Keratinocyte (primary cell): ENCODE measurements at regions not wholly inside any gene's neighbourhood (a gene's known extent, or its start where the extent isn't known, plus 50 kb on each side); places are given as distances from the start of the nearest gene placed in this dataset.

ENCODE experiments used
- DNase-seq: peaks from one replicate; pipeline ENCODE4 v3.0.0-alpha.2; 2011; ENCODE audit warnings: low read depth, missing footprints, low spot score
- FAIRE-seq: peaks from 2 replicates; lab custom pipeline; 2011; peaks lifted over from hg19 to GRCh38; lab: Jason Lieb, UNC
- H2AFZ ChIP-seq: 2 replicates; pipeline ENCODE4 v1.6.0; 2012; ENCODE audit warnings: low read length, control low read depth, inconsistent platforms; ENCODE audit not compliant: control insufficient read depth
- H3K27ac ChIP-seq: 2 replicates; pipeline ENCODE4 v1.5.1; 2011; ENCODE audit warnings: low read length; ENCODE audit not compliant: control insufficient read depth, insufficient read depth
- H3K27me3 ChIP-seq: 3 replicates; pipeline ENCODE4 v1.6.0; 2011; ENCODE audit warnings: low read length; ENCODE audit not compliant: control insufficient read depth, insufficient read depth; ENCODE audit errors: extremely low read depth
- H3K36me3 ChIP-seq, 2 experiments: 2 replicates in 1 of 2; 3 replicates in 1 of 2; pipeline ENCODE4 v1.5.1; 2011; ENCODE audit warnings: low read length in 2 of 2, mild to moderate bottlenecking in 1 of 2; ENCODE audit not compliant: control insufficient read depth in 2 of 2, insufficient read depth in 2 of 2; ENCODE audit errors: extremely low read depth in 1 of 2
- H3K4me1 ChIP-seq: 3 replicates; pipeline ENCODE4 v1.5.1; 2011; ENCODE audit warnings: low read length; ENCODE audit not compliant: control insufficient read depth, insufficient read depth; ENCODE audit errors: extremely low read depth
- H3K4me2 ChIP-seq: 3 replicates; pipeline ENCODE4 v1.6.0; 2011; ENCODE audit warnings: low read depth, low read length; ENCODE audit not compliant: control insufficient read depth, insufficient read depth; ENCODE audit errors: extremely low read depth
- H3K4me3 ChIP-seq, 3 experiments: fragments of 200-600 bp in 1 of 3; sonication (generic) in 1 of 3; 2 replicates in 2 of 3; 3 replicates in 1 of 3; pipeline ENCODE4 v1.5.1; 2011 to 2016; ENCODE audit warnings: low read length in 3 of 3, mild to moderate bottlenecking in 3 of 3, control low read depth in 2 of 3, inconsistent platforms in 1 of 3, low read depth in 1 of 3, mixed read lengths in 1 of 3, mixed run types in 1 of 3, moderate library complexity in 1 of 3; ENCODE audit not compliant: control insufficient read depth in 2 of 3, insufficient read depth in 2 of 3; ENCODE audit errors: extremely low read depth in 1 of 3
- H3K79me2 ChIP-seq: 2 replicates; pipeline ENCODE4 v1.6.0; 2012; ENCODE audit warnings: low read length; ENCODE audit not compliant: control insufficient read depth, insufficient read depth
- H3K9ac ChIP-seq: 3 replicates; pipeline ENCODE4 v1.6.0; 2011; ENCODE audit warnings: low read length; ENCODE audit not compliant: control insufficient read depth, insufficient read depth; ENCODE audit errors: extremely low read depth
- H3K9me1 ChIP-seq: 3 replicates; pipeline ENCODE4 v1.6.0; 2011; ENCODE audit warnings: low read length; ENCODE audit not compliant: control insufficient read depth, insufficient read depth; ENCODE audit errors: extremely low read depth
- H3K9me3 ChIP-seq: 2 replicates; pipeline ENCODE4 v1.5.1; 2012; ENCODE audit warnings: low read depth, low read length; ENCODE audit not compliant: control insufficient read depth
- H4K20me1 ChIP-seq: 3 replicates; pipeline ENCODE4 v1.6.0; 2011; ENCODE audit warnings: low read length; ENCODE audit not compliant: control insufficient read depth, insufficient read depth; ENCODE audit errors: extremely low read depth
- CTCF ChIP-seq, 3 experiments: IDR thresholded peaks in 1 of 3; conservative IDR thresholded peaks in 1 of 3; optimal IDR thresholded peaks in 1 of 3; 2 replicates in 2 of 3; 3 replicates in 1 of 3; pipeline versions ENCODE3 to v1.5.1; 2011; ENCODE audit warnings: low read length in 3 of 3, mild to moderate bottlenecking in 3 of 3, moderate library complexity in 2 of 3, control low read depth in 1 of 3, inconsistent platforms in 1 of 3; ENCODE audit not compliant: insufficient read depth in 2 of 3; ENCODE audit errors: extremely low read depth in 1 of 3
- EZH2 ChIP-seq: IDR thresholded peaks from one replicate; pipeline ENCODE4 v1.6.1; 2012; ENCODE audit warnings: inconsistent platforms, mild to moderate bottlenecking, low read length, moderate library complexity
- dilution Hi-C: fragments of 300-500 bp; cut with MboI; formaldehyde crosslinking; loops from one replicate; pipeline ENCODE4 v1.7.0; 2020; ENCODE audit warnings: low sequenced_read_pairs; ENCODE audit not compliant: extremely low pct_ligation_motif_present

GRCh38 chr18:41660654-41661053, 294.4 kb upstream of the PIK3C3 start:
- dilution Hi-C loops, result no loop called here
- DNase-seq, result no peak

GRCh38 chr18:41659438-41660130, 295.4 kb upstream of the PIK3C3 start:
- Histone ChIP-seq H3K9me1 (no peaks in the 10 kb centered on the region), H3K4me2 (no peak overlapping the region)
- dilution Hi-C loops, result no loop called here

More at GRCh38 chr18:41660654-41661053, 294.4 kb upstream of the PIK3C3 start:
- Histone ChIP-seq H3K9me3 (no peaks in the 10 kb centered on the region), H3K4me2 (no peak overlapping the region), H4K20me1 (no peaks in the 10 kb centered on the region), H3K36me3 (no peaks in the 10 kb centered on the region), H3K27me3 (no peaks in the 10 kb centered on the region), H3K9me1 (no peaks in the 10 kb centered on the region), H3K79me2 (no peaks in the 10 kb centered on the region), H3K27ac (no peak overlapping the region), H2AFZ (no peak overlapping the region), H3K4me3 (no peak overlapping the region), H3K4me1 (no peaks in the 10 kb centered on the region), H3K9ac (no peak overlapping the region)
- FAIRE-seq, result no peak
- TF ChIP-seq EZH2 (no peak), CTCF (optimal IDR thresholded peaks at IDR 0.05 in 1 of 3, IDR thresholded peaks at IDR 0.05 in 1 of 3, conservative IDR thresholded peaks at IDR 0.05 in 1 of 3; ENCODE audit: extremely low read depth in 1 of 3, insufficient read depth in 2 of 3, low read length in 3 of 3) (no peak)

More at GRCh38 chr18:41659438-41660130, 295.4 kb upstream of the PIK3C3 start:
- FAIRE-seq (no peak), DNase-seq (no peak)
- Histone ChIP-seq H3K27ac (no peak overlapping the region), H3K36me3 (no peaks in the 10 kb centered on the region), H2AFZ (no peak overlapping the region), H3K9ac (no peak overlapping the region), H3K4me1 (no peaks in the 10 kb centered on the region), H4K20me1 (no peaks in the 10 kb centered on the region), H3K4me3 (no peak overlapping the region), H3K27me3 (no peaks in the 10 kb centered on the region), H3K9me3 (no peaks in the 10 kb centered on the region), H3K79me2 (no peaks in the 10 kb centered on the region)
- TF ChIP-seq CTCF (optimal IDR thresholded peaks at IDR 0.05 in 1 of 3, IDR thresholded peaks at IDR 0.05 in 1 of 3, conservative IDR thresholded peaks at IDR 0.05 in 1 of 3; ENCODE audit: extremely low read depth in 1 of 3, insufficient read depth in 2 of 3, low read length in 3 of 3) (no peak), EZH2 (no peak)
